ENCODE measurements at regions not wholly inside any gene's neighbourhood (a gene's known extent, or its start where the extent isn't known, plus 50 kb on each side); places are given as distances from the start of the nearest gene placed in this dataset.

GRCh38 chr10:10687751-10688150 lies 329.9 kb upstream of the CELF2 start:
- Histone ChIP-seq H3K27ac (no peak overlapping the region), H3K4me1 (ENCODE audit: low read depth) (no peaks in the 10 kb centered on the region), H3K27me3 (no peaks in the 10 kb centered on the region), H3K4me3 (no peak overlapping the region), H3K9me3 (ENCODE audit: low read depth) (no peaks in the 10 kb centered on the region), H3K36me3 (no peaks in the 10 kb centered on the region)
- DNase-seq (ENCODE audit: low read depth in 1 of 2, low spot score in 1 of 2), result no peak
- TF ChIP-seq, protein P1, sequence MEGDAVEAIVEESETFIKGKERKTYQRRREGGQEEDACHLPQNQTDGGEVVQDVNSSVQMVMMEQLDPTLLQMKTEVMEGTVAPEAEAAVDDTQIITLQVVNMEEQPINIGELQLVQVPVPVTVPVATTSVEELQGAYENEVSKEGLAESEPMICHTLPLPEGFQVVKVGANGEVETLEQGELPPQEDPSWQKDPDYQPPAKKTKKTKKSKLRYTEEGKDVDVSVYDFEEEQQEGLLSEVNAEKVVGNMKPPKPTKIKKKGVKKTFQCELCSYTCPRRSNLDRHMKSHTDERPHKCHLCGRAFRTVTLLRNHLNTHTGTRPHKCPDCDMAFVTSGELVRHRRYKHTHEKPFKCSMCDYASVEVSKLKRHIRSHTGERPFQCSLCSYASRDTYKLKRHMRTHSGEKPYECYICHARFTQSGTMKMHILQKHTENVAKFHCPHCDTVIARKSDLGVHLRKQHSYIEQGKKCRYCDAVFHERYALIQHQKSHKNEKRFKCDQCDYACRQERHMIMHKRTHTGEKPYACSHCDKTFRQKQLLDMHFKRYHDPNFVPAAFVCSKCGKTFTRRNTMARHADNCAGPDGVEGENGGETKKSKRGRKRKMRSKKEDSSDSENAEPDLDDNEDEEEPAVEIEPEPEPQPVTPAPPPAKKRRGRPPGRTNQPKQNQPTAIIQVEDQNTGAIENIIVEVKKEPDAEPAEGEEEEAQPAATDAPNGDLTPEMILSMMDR (IDR thresholded peaks at IDR 0.05; ENCODE audit: low read depth, low read length), result no peak

DNA sequence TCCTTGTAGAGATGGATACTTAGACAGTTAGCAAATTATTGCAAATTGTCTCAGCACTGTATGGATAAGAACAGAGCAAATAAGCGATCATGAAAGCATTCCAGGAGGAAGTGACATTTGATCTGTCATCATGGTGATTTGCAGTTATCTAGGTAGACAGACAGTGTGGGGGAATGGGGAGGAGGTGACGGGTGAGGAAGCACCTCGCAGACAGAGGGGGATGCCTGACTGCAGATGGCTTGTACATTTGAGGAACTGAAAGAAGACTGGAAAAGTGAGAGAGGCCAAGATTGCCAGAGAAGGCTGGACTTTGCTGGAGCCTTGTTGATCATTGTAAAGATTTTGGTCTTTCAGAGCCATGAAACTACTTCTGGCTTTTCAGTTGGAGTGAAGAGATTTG lies 318.2 kb upstream of the CELF2 start:
- H3K4me1 ChIP-seq (ENCODE audit: low read depth), result peaks cover 11% of the 10 kb centered on the region
- no peaks in the 10 kb centered on the region for H3K36me3 ChIP-seq
- TF ChIP-seq, protein P1 (IDR thresholded peaks at IDR 0.05; ENCODE audit: low read depth, low read length), result no peak
- H3K27ac ChIP-seq, result no peak overlapping the region
- no peaks in the 10 kb centered on the region for H3K27me3 ChIP-seq
- no peak overlapping the region for H3K4me3 ChIP-seq
- H3K9me3 ChIP-seq (ENCODE audit: low read depth), result no peaks in the 10 kb centered on the region
- no peak for DNase-seq (ENCODE audit: low read depth in 1 of 2, low spot score in 1 of 2)

GRCh38 chr10:10701084-10701611 lies 316.5 kb upstream of the CELF2 start:
- H3K4me3 ChIP-seq, result no peak overlapping the region
- peaks cover 11% of the 10 kb centered on the region for H3K4me1 ChIP-seq (ENCODE audit: low read depth)
- H3K9me3 ChIP-seq (ENCODE audit: low read depth), result no peaks in the 10 kb centered on the region
- DNase-seq (ENCODE audit: low read depth in 1 of 2, low spot score in 1 of 2), result no peak
- no peak overlapping the region for H3K27ac ChIP-seq
- H3K27me3 ChIP-seq, result no peaks in the 10 kb centered on the region
- TF ChIP-seq, protein P1 (IDR thresholded peaks at IDR 0.05; ENCODE audit: low read depth, low read length), result no peak
- no peaks in the 10 kb centered on the region for H3K36me3 ChIP-seq

GRCh38 chr10:10702211-10702610 lies 315.5 kb upstream of the CELF2 start:
- H3K4me1 ChIP-seq (ENCODE audit: low read depth), result peaks cover 11% of the 10 kb centered on the region
- H3K36me3 ChIP-seq, result no peaks in the 10 kb centered on the region
- TF ChIP-seq, protein P1 (IDR thresholded peaks at IDR 0.05; ENCODE audit: low read depth, low read length), result no peak
- no peaks in the 10 kb centered on the region for H3K9me3 ChIP-seq (ENCODE audit: low read depth)
- no peak overlapping the region for H3K27ac ChIP-seq
- no peak overlapping the region for H3K4me3 ChIP-seq
- H3K27me3 ChIP-seq, result no peaks in the 10 kb centered on the region
- no peak for DNase-seq (ENCODE audit: low read depth in 1 of 2, low spot score in 1 of 2)

DNA sequence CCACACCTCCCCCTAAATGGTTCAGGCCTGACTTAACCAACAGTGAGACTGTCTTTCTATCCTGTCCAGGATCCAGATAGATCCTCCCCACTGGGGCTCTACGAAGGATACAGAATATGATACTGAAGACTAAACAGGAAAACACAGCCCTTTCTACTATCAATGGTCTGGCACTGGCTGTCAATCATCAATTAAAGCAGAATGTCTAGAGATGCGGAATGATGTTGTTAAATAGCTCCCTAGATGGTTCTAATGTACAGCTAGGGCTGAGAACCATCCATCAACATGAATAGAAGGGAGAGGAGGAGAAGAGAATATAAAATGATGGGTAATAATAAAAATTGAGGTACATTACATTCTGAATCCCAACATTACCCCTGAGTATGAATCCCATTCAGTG lies 314.3 kb upstream of the CELF2 start:
- TF ChIP-seq, protein P1 (IDR thresholded peaks at IDR 0.05; ENCODE audit: low read depth, low read length), result no peak
- no peaks in the 10 kb centered on the region for H3K36me3 ChIP-seq
- no peak overlapping the region for H3K27ac ChIP-seq
- no peaks in the 10 kb centered on the region for H3K27me3 ChIP-seq
- H3K9me3 ChIP-seq (ENCODE audit: low read depth), result no peaks in the 10 kb centered on the region
- DNase-seq (ENCODE audit: low read depth in 1 of 2, low spot score in 1 of 2), result no peak
- H3K4me3 ChIP-seq, result no peak overlapping the region
- H3K4me1 ChIP-seq (ENCODE audit: low read depth), result peaks cover 11% of the 10 kb centered on the region
